ENCODE measurements at regions not wholly inside any gene's neighbourhood (a gene's known extent, or its start where the extent isn't known, plus 50 kb on each side); places are given as distances from the start of the nearest gene placed in this dataset.

DNA sequence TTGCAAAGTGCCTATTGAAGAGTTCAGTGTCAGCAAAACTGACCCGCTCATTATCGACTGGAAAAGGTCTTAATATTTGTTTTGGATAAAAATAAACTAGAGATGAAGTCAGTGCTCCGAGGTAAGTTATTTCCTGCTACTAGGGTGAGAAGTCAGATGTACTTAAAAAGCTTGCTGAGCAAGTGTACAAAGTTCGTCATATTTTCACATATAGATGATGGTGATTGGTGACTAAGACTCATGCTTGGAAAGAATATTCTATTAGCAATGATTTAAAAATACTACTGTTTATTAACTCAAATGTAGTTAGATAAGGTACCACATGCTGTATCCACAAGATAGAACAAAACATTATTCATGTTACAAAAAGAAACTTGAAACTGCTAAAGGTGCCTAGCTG, 643.7 kb downstream of the GABRG2 start:
- TF ChIP-seq CTCF (IDR thresholded peaks at IDR 0.05; ENCODE audit: borderline replicate concordance, extremely low read depth, low read length, poor library complexity, severe bottlenecking): no peak
- TF ChIP-seq EZH2 (IDR thresholded peaks at IDR 0.05; ENCODE audit: borderline replicate concordance, low read depth, low read length, severe bottlenecking): no peak

All from DND-41 (cell line).